T-helper 17 cell (primary cell): ENCODE measurements at regions not wholly inside any gene's neighbourhood (a gene's known extent, or its start where the extent isn't known, plus 50 kb on each side); places are given as distances from the start of the nearest gene placed in this dataset.

ENCODE experiments used
- ATAC-seq: fragments of 150-1000 bp; cut with Tn5 transposase; 2 replicates; pipeline ENCODE4 v1.10.0; 2021; ENCODE audit warnings: mild to moderate bottlenecking, moderate library complexity
- DNase-seq, 3 donors: peaks; one replicate each; pipeline versions ENCODE4 v3.0.0 to v3.0.0-alpha.2; 2020 to 2021
- H3K9me3 ChIP-seq: one replicate; pipeline ENCODE4 v1.7.0; 2013; ENCODE audit warnings: low read length, mild to moderate bottlenecking; ENCODE audit not compliant: control insufficient read depth, poor library complexity, severe bottlenecking
- H3K27ac Mint-ChIP-seq: one replicate; pipeline ENCODE4 v1.8.0; 2022; ENCODE audit warnings: mild to moderate bottlenecking, moderate library complexity, mixed read lengths
- H3K27me3 Mint-ChIP-seq: one replicate; pipeline ENCODE4 v1.8.0; 2022; ENCODE audit warnings: mixed read lengths
- H3K36me3 Mint-ChIP-seq: one replicate; pipeline ENCODE4 v1.8.0; 2022; ENCODE audit warnings: low read depth, mixed read lengths
- H3K4me1 Mint-ChIP-seq: one replicate; pipeline ENCODE4 v1.8.0; 2022; ENCODE audit warnings: mild to moderate bottlenecking, mixed read lengths
- H3K4me3 Mint-ChIP-seq: one replicate; pipeline ENCODE4 v1.8.0; 2022; ENCODE audit warnings: mild to moderate bottlenecking, moderate library complexity, mixed read lengths

- DNase-seq (no peak), ATAC-seq (no peak)
- Mint-ChIP-seq H3K27me3 (peaks cover 11% of the 10 kb centered on the region), H3K36me3 (no peaks in the 10 kb centered on the region), H3K4me3 (no peak overlapping the region), H3K27ac (no peak overlapping the region), H3K4me1 (no peaks in the 10 kb centered on the region)
- H3K9me3 ChIP-seq: no peaks in the 10 kb centered on the region
Observed at GRCh38 chr1:201589186-201589585, 50.3 kb downstream of the NAV1 start.

DNA sequence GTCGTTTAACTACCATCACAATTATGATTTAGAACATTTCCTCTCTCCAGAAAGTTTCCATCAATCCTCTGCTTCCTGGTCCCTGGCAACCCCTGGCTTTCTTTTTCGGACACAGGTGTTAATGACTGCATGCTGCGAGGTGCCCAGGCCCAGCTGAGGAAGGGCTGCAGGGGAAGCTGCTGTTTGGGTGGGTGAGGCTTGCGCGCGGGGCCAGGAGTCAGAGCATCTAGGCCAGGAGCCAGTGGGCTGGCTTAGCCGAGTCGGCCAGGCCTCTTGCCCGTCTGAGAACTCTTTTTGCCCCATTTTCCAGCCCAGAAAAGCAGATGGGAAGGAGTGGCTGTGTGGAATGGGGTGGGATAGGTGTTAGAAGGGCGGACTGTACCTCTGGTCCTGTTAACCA, 51.5 kb downstream of the NAV1 start:
- H3K4me1 Mint-ChIP-seq: no peaks in the 10 kb centered on the region
- H3K27ac Mint-ChIP-seq: no peak overlapping the region
- H3K9me3 ChIP-seq: no peaks in the 10 kb centered on the region
- H3K27me3 Mint-ChIP-seq: peaks cover 7% of the 10 kb centered on the region
- peaks cover 2% of the 10 kb centered on the region for H3K36me3 Mint-ChIP-seq
- DNase-seq (no peak), ATAC-seq (no peak)
- H3K4me3 Mint-ChIP-seq: no peak overlapping the region

GRCh38 chr1:201591348-201591747, 52.4 kb downstream of the NAV1 start:
- H3K4me3 Mint-ChIP-seq: no peak overlapping the region
- H3K27me3 Mint-ChIP-seq: peaks cover 14% of the 10 kb centered on the region
- no peaks in the 10 kb centered on the region for H3K9me3 ChIP-seq
- no peak overlapping the region for H3K27ac Mint-ChIP-seq
- H3K36me3 Mint-ChIP-seq: peaks cover 2% of the 10 kb centered on the region
- ATAC-seq (no peak), DNase-seq (no peak)
- no peaks in the 10 kb centered on the region for H3K4me1 Mint-ChIP-seq

GRCh38 chr1:201591981-201592380, 53.1 kb downstream of the NAV1 start:
- H3K4me1 Mint-ChIP-seq: no peaks in the 10 kb centered on the region
- H3K27ac Mint-ChIP-seq: no peak overlapping the region
- ATAC-seq: no peak
- no peak overlapping the region for H3K4me3 Mint-ChIP-seq
- peaks cover 14% of the 10 kb centered on the region for H3K27me3 Mint-ChIP-seq
- no peaks in the 10 kb centered on the region for H3K9me3 ChIP-seq
- H3K36me3 Mint-ChIP-seq: peaks cover 2% of the 10 kb centered on the region
- DNase-seq: no peak

DNA sequence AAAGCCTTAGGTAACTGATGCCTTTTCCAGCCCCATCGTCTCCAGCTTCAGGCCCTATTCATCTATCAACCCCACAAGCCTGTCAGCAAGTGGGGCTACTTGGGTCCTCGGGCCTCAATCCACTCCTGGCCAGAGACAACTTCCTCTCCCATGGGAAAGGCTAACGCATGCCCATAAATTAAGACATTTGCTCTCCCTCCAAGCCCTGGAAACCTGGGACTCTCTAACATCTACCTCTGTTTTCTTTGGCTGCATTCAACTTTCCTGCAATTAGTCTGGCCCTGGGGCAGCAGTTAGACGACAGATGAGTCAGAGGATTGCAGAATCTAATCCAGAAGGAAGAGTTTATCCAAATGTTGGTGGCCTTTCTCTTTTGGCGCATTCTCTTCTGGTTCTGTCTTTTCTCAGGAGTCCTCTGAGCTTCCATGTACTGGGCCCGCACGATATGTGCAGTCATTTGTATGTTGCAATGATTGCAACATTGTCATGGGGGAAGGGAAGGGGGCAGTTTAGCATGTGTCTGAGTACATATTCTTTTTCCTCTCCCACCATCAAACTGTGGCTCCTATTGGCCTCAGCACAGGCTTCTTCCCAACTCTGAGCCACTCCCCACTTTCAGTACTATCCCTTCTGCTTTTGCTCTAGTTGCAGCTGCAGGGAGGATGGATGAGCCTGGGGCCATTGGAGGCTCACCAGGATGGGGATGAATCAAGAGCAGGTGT, 54.4 kb downstream of the NAV1 start:
- Mint-ChIP-seq H3K36me3 (peaks cover 7% of the 10 kb centered on the region), H3K4me3 (no peak overlapping the region), H3K27me3 (peaks cover 14% of the 10 kb centered on the region), H3K4me1 (no peaks in the 10 kb centered on the region), H3K27ac (no peak overlapping the region)
- ATAC-seq: no peak
- H3K9me3 ChIP-seq: no peaks in the 10 kb centered on the region
- no peak for DNase-seq

DNA sequence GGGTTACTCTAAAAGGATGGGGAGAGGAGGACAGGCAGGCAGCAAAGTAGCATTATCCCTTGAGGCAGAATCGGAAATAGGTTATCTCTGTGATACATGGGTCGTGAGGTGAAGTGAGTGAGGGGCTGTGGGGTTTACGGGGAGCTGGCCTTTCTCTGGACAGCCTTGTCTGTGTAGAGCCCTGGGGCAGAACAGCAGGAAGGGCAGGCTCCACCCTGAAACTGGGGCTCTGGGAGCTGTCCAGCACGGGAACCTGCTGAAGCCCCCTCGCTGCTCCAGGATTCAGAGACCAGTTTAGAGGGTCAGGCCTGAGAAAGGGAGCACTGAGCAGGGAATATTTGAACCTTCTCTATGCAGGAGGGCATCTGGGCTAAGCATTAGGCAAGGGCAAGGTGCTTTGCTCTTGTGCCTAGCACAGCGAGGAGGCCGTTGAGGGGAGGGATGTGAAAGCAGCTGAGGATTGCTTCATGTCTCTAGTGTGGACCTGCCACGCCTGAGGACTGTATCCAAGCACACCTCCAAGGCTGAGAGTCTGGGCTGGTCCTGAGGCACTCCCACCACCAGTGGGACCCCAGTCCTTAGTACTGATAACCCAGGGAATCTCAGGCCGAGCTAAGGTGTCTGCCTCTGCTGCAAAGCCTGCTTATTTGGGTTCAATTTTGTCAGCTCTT, 55.8 kb downstream of the NAV1 start:
- H3K27ac Mint-ChIP-seq: no peak overlapping the region
- no peak for ATAC-seq
- DNase-seq: no peak
- H3K36me3 Mint-ChIP-seq: peaks cover 7% of the 10 kb centered on the region
- H3K9me3 ChIP-seq: no peaks in the 10 kb centered on the region
- no peaks in the 10 kb centered on the region for H3K4me1 Mint-ChIP-seq
- H3K27me3 Mint-ChIP-seq: peaks cover 14% of the 10 kb centered on the region
- H3K4me3 Mint-ChIP-seq: no peak overlapping the region

DNA sequence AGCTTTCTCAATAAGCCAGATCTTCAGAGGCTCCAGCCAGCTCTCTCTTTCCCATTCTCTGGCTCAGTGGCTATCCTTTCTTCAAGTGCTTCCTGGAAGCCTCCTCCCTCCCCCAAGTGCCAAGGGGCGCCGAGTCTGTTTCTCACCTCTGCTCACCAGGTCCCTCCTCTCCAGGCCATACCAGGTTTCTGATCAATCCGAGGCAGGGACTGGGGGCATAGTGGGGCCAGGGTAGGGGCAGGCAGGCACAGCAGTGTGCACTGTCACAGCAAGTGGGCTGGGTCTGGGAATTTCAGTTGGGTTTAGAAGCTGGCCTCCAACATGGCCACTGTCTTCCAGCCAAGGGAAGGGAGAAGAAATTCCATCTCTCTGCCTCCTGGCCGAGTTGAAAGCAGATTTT, 56.5 kb downstream of the NAV1 start:
- DNase-seq (no peak), ATAC-seq (no peak)
- Mint-ChIP-seq H3K36me3 (peaks cover 7% of the 10 kb centered on the region), H3K27me3 (peaks cover 14% of the 10 kb centered on the region), H3K27ac (no peak overlapping the region), H3K4me3 (no peak overlapping the region), H3K4me1 (no peaks in the 10 kb centered on the region)
- no peaks in the 10 kb centered on the region for H3K9me3 ChIP-seq

DNA sequence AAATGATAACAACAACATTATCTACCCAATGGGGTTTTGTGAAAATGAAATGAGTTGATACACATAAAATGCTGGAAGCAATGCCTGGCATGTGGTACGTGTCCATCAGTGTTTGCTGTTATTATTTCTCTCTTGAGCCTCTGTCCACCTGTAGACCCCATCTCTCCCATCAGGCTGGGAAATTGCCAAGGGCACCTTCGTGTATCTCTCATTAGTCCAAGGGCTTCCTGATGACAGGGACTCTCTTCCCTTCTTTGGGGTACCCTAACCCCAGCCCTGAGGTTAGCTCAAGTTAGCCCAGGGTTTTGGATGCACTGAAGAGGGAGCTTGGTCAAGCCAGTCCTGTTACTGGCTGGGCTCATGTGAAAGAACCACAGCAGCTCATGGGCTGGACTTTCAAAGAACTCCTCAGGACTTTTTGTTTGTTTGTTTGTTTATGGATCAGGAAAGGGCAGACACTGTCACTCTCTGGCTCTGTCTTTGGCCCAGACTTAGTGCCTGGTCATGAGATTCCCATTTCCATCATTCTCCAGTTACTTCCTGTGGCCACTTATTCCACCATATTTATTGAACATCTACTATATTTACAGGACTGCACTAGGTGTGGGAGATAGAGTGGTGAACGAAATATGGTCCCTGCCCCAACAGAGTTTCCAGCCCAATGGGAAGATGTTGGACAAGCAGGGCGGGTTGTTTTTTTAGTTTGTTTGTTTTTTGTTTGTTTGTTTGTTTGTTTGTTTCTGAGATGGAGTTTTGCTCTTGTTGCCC, 57.4 kb downstream of the NAV1 start:
- peaks cover 14% of the 10 kb centered on the region for H3K27me3 Mint-ChIP-seq
- H3K4me3 Mint-ChIP-seq: no peak overlapping the region
- H3K27ac Mint-ChIP-seq: no peak overlapping the region
- DNase-seq (no peak), ATAC-seq (no peak)
- H3K4me1 Mint-ChIP-seq: no peaks in the 10 kb centered on the region
- H3K9me3 ChIP-seq: no peaks in the 10 kb centered on the region
- peaks cover 7% of the 10 kb centered on the region for H3K36me3 Mint-ChIP-seq

DNA sequence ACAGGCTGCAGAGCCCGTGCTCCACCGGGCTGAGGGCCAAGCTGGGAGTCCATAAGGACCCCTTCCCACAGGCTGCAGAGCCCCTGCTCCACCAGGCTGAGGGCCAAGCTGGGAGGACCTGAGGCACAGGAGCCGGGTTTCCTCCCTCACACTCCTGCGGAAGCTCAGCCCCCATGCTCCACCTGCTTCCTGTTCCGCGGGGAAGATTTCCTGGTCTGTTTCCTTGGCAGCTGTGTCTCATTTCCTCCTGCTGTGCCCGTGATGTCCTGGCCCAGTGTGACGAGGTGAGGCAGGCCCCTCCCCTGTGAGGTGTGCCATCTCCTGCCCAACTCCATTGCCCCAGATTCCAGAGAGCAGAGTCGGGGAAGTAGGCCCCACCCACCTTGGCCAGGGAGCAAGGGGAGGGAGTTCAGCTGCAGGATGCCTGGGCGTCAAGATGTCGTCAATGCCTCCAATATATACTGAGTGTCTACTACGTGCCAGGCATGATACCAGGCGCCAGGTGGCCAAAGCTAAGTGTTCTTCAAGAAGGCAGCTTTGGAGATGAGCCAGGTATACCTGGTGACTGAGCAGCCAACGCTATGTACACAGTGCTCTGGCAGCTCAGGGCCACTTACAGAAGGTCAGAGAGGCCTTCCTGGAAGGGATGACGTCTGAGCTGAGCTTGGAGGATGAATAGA, 58.8 kb downstream of the NAV1 start:
- Mint-ChIP-seq H3K27ac (no peak overlapping the region), H3K4me1 (no peaks in the 10 kb centered on the region), H3K36me3 (peaks cover 7% of the 10 kb centered on the region), H3K4me3 (no peak overlapping the region), H3K27me3 (peaks cover 8% of the 10 kb centered on the region)
- DNase-seq (no peak), ATAC-seq (no peak)
- no peaks in the 10 kb centered on the region for H3K9me3 ChIP-seq

GRCh38 chr1:201598396-201598795, 59.5 kb downstream of the NAV1 start:
- Mint-ChIP-seq H3K27ac (no peak overlapping the region), H3K36me3 (peaks cover 7% of the 10 kb centered on the region), H3K4me1 (no peaks in the 10 kb centered on the region), H3K27me3 (peaks cover 8% of the 10 kb centered on the region), H3K4me3 (no peak overlapping the region)
- no peak for ATAC-seq
- DNase-seq: no peak
- H3K9me3 ChIP-seq: no peaks in the 10 kb centered on the region

- ATAC-seq: no peak
- no peak overlapping the region for H3K27ac Mint-ChIP-seq
- H3K27me3 Mint-ChIP-seq: peaks cover 8% of the 10 kb centered on the region
Observed at GRCh38 chr1:201598973-201599372, 60.0 kb downstream of the NAV1 start.

GRCh38 chr1:201599548-201599947, 60.6 kb downstream of the NAV1 start:
- DNase-seq (no peak), ATAC-seq (no peak)
- no peak overlapping the region for H3K4me3 Mint-ChIP-seq
- peaks cover 7% of the 10 kb centered on the region for H3K36me3 Mint-ChIP-seq
- no peaks in the 10 kb centered on the region for H3K9me3 ChIP-seq
- no peaks in the 10 kb centered on the region for H3K4me1 Mint-ChIP-seq
- H3K27me3 Mint-ChIP-seq: peaks cover 8% of the 10 kb centered on the region
- no peak overlapping the region for H3K27ac Mint-ChIP-seq

More at GRCh38 chr1:201598973-201599372, 60.0 kb downstream of the NAV1 start:
- DNase-seq: no peak
- Mint-ChIP-seq H3K4me3 (no peak overlapping the region), H3K36me3 (peaks cover 7% of the 10 kb centered on the region), H3K4me1 (no peaks in the 10 kb centered on the region)
- no peaks in the 10 kb centered on the region for H3K9me3 ChIP-seq
